A673 (cell line): ENCODE measurements at regions not wholly inside any gene's neighbourhood (a gene's known extent, or its start where the extent isn't known, plus 50 kb on each side); places are given as distances from the start of the nearest gene placed in this dataset.

Source experiments
- BruUV-seq: library from RNA; stranded (reverse); fragments of 400-500 nt; replicated peaks from 2 replicates; lab custom pipeline; 2021; lab: Mats Ljungman, UMichigan
- CTCF ChIA-PET: fragments of 300-600 bp; sonication (Branson Sonifier 250); formaldehyde crosslinking; loops from one replicate; lab custom pipeline; 2022; ENCODE audit warnings: antibody characterized with exemption; lab: Charles Lee
- POLR2A ChIA-PET: fragments of 300-600 bp; sonication (Branson Sonifier 250); formaldehyde crosslinking; loops from one replicate; lab custom pipeline; 2022; ENCODE audit warnings: antibody characterized with exemption; ENCODE audit not compliant: low non-redundant PET; lab: Charles Lee
- DNase-seq: peaks from one replicate; pipeline ENCODE4 v3.0.0-alpha.2; 2015; ENCODE audit warnings: low spot score
- H3K27ac ChIP-seq: fragments of 200-600 bp; sonication (generic); 2 replicates; pipeline ENCODE4 v1.5.1; 2016; ENCODE audit warnings: mixed run types, low read depth, mild to moderate bottlenecking, mixed read lengths, antibody characterized with exemption, low read length; ENCODE audit not compliant: poor library complexity, severe bottlenecking
- H3K27me3 ChIP-seq: fragments of 200-600 bp; sonication (generic); replicated peaks from 2 replicates; pipeline ENCODE4 v1.6.1; 2017; ENCODE audit warnings: mixed run types, low read depth, mild to moderate bottlenecking, mixed read lengths, antibody characterized with exemption, low read length; ENCODE audit not compliant: insufficient read depth, poor library complexity
- H3K36me3 ChIP-seq: fragments of 200-600 bp; sonication (generic); 2 replicates; pipeline ENCODE4 v1.6.1; 2016; ENCODE audit warnings: mixed run types, mild to moderate bottlenecking, mixed read lengths, antibody characterized with exemption, low read length; ENCODE audit not compliant: insufficient read depth, poor library complexity, severe bottlenecking
- H3K4me1 ChIP-seq: fragments of 200-600 bp; sonication (generic); 2 replicates; pipeline ENCODE4 v1.6.1; 2017; ENCODE audit warnings: mixed run types, mild to moderate bottlenecking, mixed read lengths, antibody characterized with exemption, low read length; ENCODE audit not compliant: insufficient read depth, poor library complexity, severe bottlenecking
- H3K4me3 ChIP-seq: fragments of 200-600 bp; sonication (generic); 2 replicates; pipeline ENCODE4 v1.5.1; 2016; ENCODE audit warnings: low read depth, mixed run types, mild to moderate bottlenecking, mixed read lengths, low read length; ENCODE audit not compliant: poor library complexity, severe bottlenecking
- H3K9me3 ChIP-seq: fragments of 200-600 bp; sonication (generic); 2 replicates; pipeline ENCODE4 v1.6.1; 2016; ENCODE audit warnings: mixed run types, low read depth, mild to moderate bottlenecking, mixed read lengths, antibody characterized with exemption, low read length; ENCODE audit not compliant: poor library complexity, severe bottlenecking
- EZH2 ChIP-seq: fragments of 200-600 bp; sonication (generic); IDR thresholded peaks from 2 replicates; pipeline ENCODE4 v1.6.1; 2017; ENCODE audit warnings: borderline replicate concordance, low read depth, mild to moderate bottlenecking, mixed read lengths, antibody characterized with exemption, low read length; ENCODE audit not compliant: poor library complexity, severe bottlenecking
- intact Hi-C: fragments of 100-400 bp; cut with micrococcal nuclease; formaldehyde crosslinking; loops from one replicate; pipeline ENCODE4 v1.10.0; 2022; ENCODE audit not compliant: unreplicated experiment
- TF ChIP-seq, protein P1 (sequence below): fragments of 300-800, 200-600 bp; sonication (generic); conservative IDR thresholded peaks from 2 replicates; pipeline ENCODE4 v1.5.1; 2017; ENCODE audit warnings: low read depth, mild to moderate bottlenecking, antibody characterized with exemption, low read length, moderate library complexity, mixed read lengths

DNA sequence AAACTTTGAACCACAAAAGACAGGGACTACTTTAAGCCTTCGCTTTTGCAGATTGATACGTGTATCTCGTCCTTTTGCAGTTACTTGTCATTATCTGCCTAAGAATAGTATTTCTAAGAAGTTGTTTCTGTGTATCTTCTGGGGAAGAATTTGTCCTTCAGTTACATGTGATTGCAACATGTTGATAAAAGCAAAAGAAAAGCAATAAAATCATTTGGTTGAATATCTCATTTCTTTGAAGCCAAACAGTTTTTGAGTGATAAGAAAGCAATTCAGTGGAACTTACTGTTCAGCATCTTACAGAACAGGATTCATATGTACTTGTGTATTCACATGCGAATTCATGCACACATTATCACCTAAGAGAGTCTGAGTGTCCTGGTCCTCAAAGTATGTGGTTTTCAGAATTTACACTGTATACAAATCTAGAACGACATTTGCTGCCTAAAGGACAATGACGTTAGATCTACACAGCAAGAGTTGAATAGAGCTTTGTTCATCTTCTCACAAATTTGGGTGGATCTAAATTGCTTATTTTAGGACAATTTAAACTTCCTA, 66.7 kb upstream of the MRPS6 start:
- Histone ChIP-seq H3K4me3 (no peak overlapping the region), H3K36me3 (no peaks in the 10 kb centered on the region), H3K9me3 (no peaks in the 10 kb centered on the region), H3K4me1 (no peaks in the 10 kb centered on the region), H3K27me3 (no peaks in the 10 kb centered on the region), H3K27ac (no peak overlapping the region)
- ChIA-PET POLR2A (no interaction called here), CTCF (no interaction called here)
- intact Hi-C loops, result no loop called here
- no TSS peak for BruUV-seq
- TF ChIP-seq, protein P1, sequence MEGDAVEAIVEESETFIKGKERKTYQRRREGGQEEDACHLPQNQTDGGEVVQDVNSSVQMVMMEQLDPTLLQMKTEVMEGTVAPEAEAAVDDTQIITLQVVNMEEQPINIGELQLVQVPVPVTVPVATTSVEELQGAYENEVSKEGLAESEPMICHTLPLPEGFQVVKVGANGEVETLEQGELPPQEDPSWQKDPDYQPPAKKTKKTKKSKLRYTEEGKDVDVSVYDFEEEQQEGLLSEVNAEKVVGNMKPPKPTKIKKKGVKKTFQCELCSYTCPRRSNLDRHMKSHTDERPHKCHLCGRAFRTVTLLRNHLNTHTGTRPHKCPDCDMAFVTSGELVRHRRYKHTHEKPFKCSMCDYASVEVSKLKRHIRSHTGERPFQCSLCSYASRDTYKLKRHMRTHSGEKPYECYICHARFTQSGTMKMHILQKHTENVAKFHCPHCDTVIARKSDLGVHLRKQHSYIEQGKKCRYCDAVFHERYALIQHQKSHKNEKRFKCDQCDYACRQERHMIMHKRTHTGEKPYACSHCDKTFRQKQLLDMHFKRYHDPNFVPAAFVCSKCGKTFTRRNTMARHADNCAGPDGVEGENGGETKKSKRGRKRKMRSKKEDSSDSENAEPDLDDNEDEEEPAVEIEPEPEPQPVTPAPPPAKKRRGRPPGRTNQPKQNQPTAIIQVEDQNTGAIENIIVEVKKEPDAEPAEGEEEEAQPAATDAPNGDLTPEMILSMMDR, result no peak
- DNase-seq, result no peak

DNA sequence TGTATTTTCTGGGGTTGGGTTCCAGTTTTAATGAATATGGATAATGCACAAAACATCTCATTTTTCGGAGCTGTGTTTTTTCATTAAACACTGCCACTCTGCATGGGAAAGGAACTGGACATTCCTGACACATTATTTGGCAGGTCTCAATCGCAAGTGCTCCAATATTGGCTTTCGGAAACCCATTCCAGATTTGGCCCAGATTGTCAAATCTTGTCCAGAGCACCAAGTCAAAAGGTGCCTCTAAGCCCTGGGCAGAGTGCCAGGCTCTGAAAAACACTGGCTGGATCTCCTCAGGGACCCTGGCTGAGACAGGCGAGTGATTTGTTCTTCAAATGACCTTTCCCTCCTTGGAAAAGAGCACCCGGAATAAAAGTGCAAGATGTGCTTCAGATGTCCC, 68.4 kb upstream of the MRPS6 start:
- Histone ChIP-seq H3K27me3 (no peaks in the 10 kb centered on the region), H3K36me3 (no peaks in the 10 kb centered on the region), H3K4me1 (no peaks in the 10 kb centered on the region), H3K4me3 (no peak overlapping the region), H3K27ac (no peak overlapping the region), H3K9me3 (no peaks in the 10 kb centered on the region)
- DNase-seq, result no peak
- no peak for TF ChIP-seq EZH2
- TF ChIP-seq, protein P1, result no peak
- BruUV-seq, result no TSS peak
- ChIA-PET CTCF (no interaction called here), POLR2A (no interaction called here)
- intact Hi-C loops, result no loop called here

DNA sequence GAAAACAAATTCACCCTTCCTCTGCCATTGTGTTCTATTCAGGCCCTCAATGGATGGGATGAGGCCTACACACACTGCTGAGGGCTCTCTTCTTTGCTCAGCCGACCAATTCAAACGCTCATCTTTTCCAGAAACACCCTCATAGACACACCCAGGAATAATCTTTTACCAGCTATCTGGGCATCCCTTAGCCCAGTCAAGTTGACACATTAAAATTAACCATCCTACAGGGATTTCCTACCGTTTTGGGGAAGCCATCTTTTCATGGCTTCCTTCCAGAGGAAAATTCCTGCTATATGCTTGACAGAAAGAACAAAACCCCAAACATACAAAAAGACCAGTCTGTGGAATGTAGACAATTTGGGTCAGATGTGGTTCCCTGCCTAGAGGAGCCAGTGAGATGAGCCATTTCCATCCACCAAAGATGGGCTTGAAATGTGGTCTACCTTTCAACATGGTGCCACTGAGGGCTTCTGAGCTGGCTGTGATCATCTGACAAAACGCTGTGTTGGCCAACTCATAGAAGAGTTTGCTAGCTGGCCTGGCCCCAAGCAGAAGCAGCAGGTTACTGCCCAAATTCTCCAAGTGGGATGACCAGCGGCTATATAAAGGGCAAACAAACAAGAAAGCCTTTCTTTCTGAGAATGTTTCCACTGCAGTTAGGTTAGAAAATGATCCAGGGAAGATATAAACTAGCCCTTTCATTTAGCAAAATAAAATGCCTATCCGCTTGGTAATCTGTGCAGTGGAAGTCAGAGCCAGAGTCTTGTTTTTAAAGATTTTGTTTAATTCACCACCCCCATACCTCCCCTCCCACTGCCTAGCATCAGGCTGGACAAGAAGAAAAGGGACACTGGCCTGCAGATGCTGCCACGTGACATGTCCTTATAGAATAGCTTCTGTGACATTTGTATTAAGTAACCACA, 69.1 kb upstream of the MRPS6 start:
- POLR2A ChIA-PET, result no interaction called here
- CTCF ChIA-PET, result no interaction called here
- intact Hi-C loops, result no loop called here

More for the DNA sequence above, 69.1 kb upstream of the MRPS6 start:
- BruUV-seq, result no TSS peak
- H3K27me3 ChIP-seq, result no peaks in the 10 kb centered on the region
- H3K27ac ChIP-seq, result no peak overlapping the region
- DNase-seq, result no peak
- no peak overlapping the region for H3K4me3 ChIP-seq
- H3K36me3 ChIP-seq, result no peaks in the 10 kb centered on the region
- H3K9me3 ChIP-seq, result no peaks in the 10 kb centered on the region
- no peaks in the 10 kb centered on the region for H3K4me1 ChIP-seq
- TF ChIP-seq, protein P1, result no peak
- TF ChIP-seq EZH2, result no peak
